ENCODE measurements at regions not wholly inside any gene's neighbourhood (a gene's known extent, or its start where the extent isn't known, plus 50 kb on each side); places are given as distances from the start of the nearest gene placed in this dataset.

- H3K4me1 ChIP-seq (ENCODE audit: control insufficient read depth, low read depth, low read length) = no peaks in the 10 kb centered on the region
- H4K5ac ChIP-seq (ENCODE audit: low read length) = no peak overlapping the region
- WGBS (ENCODE audit: extremely low coverage, insufficient coverage, low lambda C conversion rate) = no CpG with 5 or more reads among the region's 11 CpGs
- no peak overlapping the region for H3K27ac ChIP-seq (ENCODE audit: low read depth, low read length)
- no peaks in the 10 kb centered on the region for H3K79me1 ChIP-seq (ENCODE audit: low read length)
- no peak overlapping the region for H3K23ac ChIP-seq (ENCODE audit: low read length)
- no peak overlapping the region for H2BK120ac ChIP-seq (ENCODE audit: low read depth, low read length)
- H2AK5ac ChIP-seq (ENCODE audit: low read length) = no peak overlapping the region
- H3K4me3 ChIP-seq (ENCODE audit: low read length) = no peak overlapping the region
- H2BK5ac ChIP-seq (ENCODE audit: low read length) = no peak overlapping the region
- H3K4me2 ChIP-seq (ENCODE audit: low read length) = no peak overlapping the region
- H2BK15ac ChIP-seq (replicated peaks; ENCODE audit: low read depth) = no peak overlapping the region
- no peak for DNase-seq
- no peak overlapping the region for H3K4ac ChIP-seq (ENCODE audit: low read depth, low read length)
- no peaks in the 10 kb centered on the region for H3K36me3 ChIP-seq (ENCODE audit: control insufficient read depth, insufficient read depth, low read length)
- H3K9ac ChIP-seq (ENCODE audit: low read length) = no peak overlapping the region
- H3K56ac ChIP-seq (ENCODE audit: low read length) = no peak overlapping the region
- no peak overlapping the region for H3K18ac ChIP-seq (ENCODE audit: low read length)
- H3K79me2 ChIP-seq (ENCODE audit: control insufficient read depth, insufficient read depth, low read length) = no peaks in the 10 kb centered on the region
- no peak overlapping the region for H4K8ac ChIP-seq (ENCODE audit: low read depth, low read length)
- no peaks in the 10 kb centered on the region for H3K27me3 ChIP-seq (ENCODE audit: insufficient read depth, low read length, poor library complexity)
Measured at GRCh38 chr4:27759611-27760575, 899.3 kb downstream of the STIM2 start.

- Histone ChIP-seq H3K79me2 (ENCODE audit: control insufficient read depth, insufficient read depth, low read length) (no peaks in the 10 kb centered on the region), H3K4me3 (ENCODE audit: low read length) (no peak overlapping the region), H3K23ac (ENCODE audit: low read length) (no peak overlapping the region), H2BK15ac (replicated peaks; ENCODE audit: low read depth) (no peak overlapping the region), H3K4me1 (ENCODE audit: control insufficient read depth, low read depth, low read length) (no peaks in the 10 kb centered on the region), H3K18ac (ENCODE audit: low read length) (no peak overlapping the region), H3K56ac (ENCODE audit: low read length) (no peak overlapping the region), H3K79me1 (ENCODE audit: low read length) (no peaks in the 10 kb centered on the region), H3K9ac (ENCODE audit: low read length) (no peak overlapping the region), H3K4ac (ENCODE audit: low read depth, low read length) (no peak overlapping the region), H4K5ac (ENCODE audit: low read length) (no peak overlapping the region), H3K27ac (ENCODE audit: low read depth, low read length) (no peak overlapping the region), H3K27me3 (ENCODE audit: insufficient read depth, low read length, poor library complexity) (no peaks in the 10 kb centered on the region), H4K8ac (ENCODE audit: low read depth, low read length) (no peak overlapping the region), H3K4me2 (ENCODE audit: low read length) (no peak overlapping the region), H2BK5ac (ENCODE audit: low read length) (no peak overlapping the region), H2BK120ac (ENCODE audit: low read depth, low read length) (no peak overlapping the region), H3K36me3 (ENCODE audit: control insufficient read depth, insufficient read depth, low read length) (no peaks in the 10 kb centered on the region), H2AK5ac (ENCODE audit: low read length) (no peak overlapping the region)
- no CpG with 5 or more reads among the region's 5 CpGs for WGBS (ENCODE audit: extremely low coverage, insufficient coverage, low lambda C conversion rate)
- no peak for DNase-seq
Measured at GRCh38 chr4:27763830-27764525, 903.3 kb downstream of the STIM2 start.

- H3K9ac ChIP-seq (ENCODE audit: low read length) = no peak overlapping the region
- no peak overlapping the region for H2BK15ac ChIP-seq (replicated peaks; ENCODE audit: low read depth)
- no peak overlapping the region for H3K18ac ChIP-seq (ENCODE audit: low read length)
- no peak overlapping the region for H3K23ac ChIP-seq (ENCODE audit: low read length)
- H3K27me3 ChIP-seq (ENCODE audit: insufficient read depth, low read length, poor library complexity) = no peaks in the 10 kb centered on the region
- H2AK5ac ChIP-seq (ENCODE audit: low read length) = no peak overlapping the region
- no peak overlapping the region for H3K4me3 ChIP-seq (ENCODE audit: low read length)
- H3K56ac ChIP-seq (ENCODE audit: low read length) = no peak overlapping the region
- no peak overlapping the region for H4K8ac ChIP-seq (ENCODE audit: low read depth, low read length)
- H3K4me1 ChIP-seq (ENCODE audit: control insufficient read depth, low read depth, low read length) = no peaks in the 10 kb centered on the region
- no peak overlapping the region for H2BK120ac ChIP-seq (ENCODE audit: low read depth, low read length)
- no peaks in the 10 kb centered on the region for H3K79me1 ChIP-seq (ENCODE audit: low read length)
- H3K79me2 ChIP-seq (ENCODE audit: control insufficient read depth, insufficient read depth, low read length) = no peaks in the 10 kb centered on the region
- no peak overlapping the region for H3K4me2 ChIP-seq (ENCODE audit: low read length)
- H2BK5ac ChIP-seq (ENCODE audit: low read length) = no peak overlapping the region
- H3K27ac ChIP-seq (ENCODE audit: low read depth, low read length) = no peak overlapping the region
- no peak for DNase-seq
- no CpG with 5 or more reads among the region's 4 CpGs for WGBS (ENCODE audit: extremely low coverage, insufficient coverage, low lambda C conversion rate)
- H3K36me3 ChIP-seq (ENCODE audit: control insufficient read depth, insufficient read depth, low read length) = no peaks in the 10 kb centered on the region
- H3K4ac ChIP-seq (ENCODE audit: low read depth, low read length) = no peak overlapping the region
- H4K5ac ChIP-seq (ENCODE audit: low read length) = no peak overlapping the region
Measured at GRCh38 chr4:27764526-27764837, 903.8 kb downstream of the STIM2 start.

- H3K4ac ChIP-seq (ENCODE audit: low read depth, low read length) = no peak overlapping the region
- no peak overlapping the region for H3K4me2 ChIP-seq (ENCODE audit: low read length)
- H2AK5ac ChIP-seq (ENCODE audit: low read length) = no peak overlapping the region
- no peaks in the 10 kb centered on the region for H3K27me3 ChIP-seq (ENCODE audit: insufficient read depth, low read length, poor library complexity)
- no peak for DNase-seq
- H3K4me3 ChIP-seq (ENCODE audit: low read length) = no peak overlapping the region
- H4K8ac ChIP-seq (ENCODE audit: low read depth, low read length) = no peak overlapping the region
- H4K5ac ChIP-seq (ENCODE audit: low read length) = no peak overlapping the region
- no peak overlapping the region for H3K18ac ChIP-seq (ENCODE audit: low read length)
- no peak overlapping the region for H2BK5ac ChIP-seq (ENCODE audit: low read length)
- no peak overlapping the region for H3K9ac ChIP-seq (ENCODE audit: low read length)
- no peak overlapping the region for H3K23ac ChIP-seq (ENCODE audit: low read length)
- no peaks in the 10 kb centered on the region for H3K36me3 ChIP-seq (ENCODE audit: control insufficient read depth, insufficient read depth, low read length)
- H3K27ac ChIP-seq (ENCODE audit: low read depth, low read length) = no peak overlapping the region
- H2BK15ac ChIP-seq (replicated peaks; ENCODE audit: low read depth) = no peak overlapping the region
- no peaks in the 10 kb centered on the region for H3K4me1 ChIP-seq (ENCODE audit: control insufficient read depth, low read depth, low read length)
- H3K79me2 ChIP-seq (ENCODE audit: control insufficient read depth, insufficient read depth, low read length) = no peaks in the 10 kb centered on the region
- H2BK120ac ChIP-seq (ENCODE audit: low read depth, low read length) = no peak overlapping the region
- H3K79me1 ChIP-seq (ENCODE audit: low read length) = no peaks in the 10 kb centered on the region
- H3K56ac ChIP-seq (ENCODE audit: low read length) = no peak overlapping the region
- no CpG with 5 or more reads among the region's 7 CpGs for WGBS (ENCODE audit: extremely low coverage, insufficient coverage, low lambda C conversion rate)
Measured at GRCh38 chr4:27770895-27771294, 910.3 kb downstream of the STIM2 start.

- Histone ChIP-seq H2BK120ac (ENCODE audit: low read depth, low read length) (no peak overlapping the region), H3K18ac (ENCODE audit: low read length) (no peak overlapping the region), H3K4me2 (ENCODE audit: low read length) (no peak overlapping the region), H4K5ac (ENCODE audit: low read length) (no peak overlapping the region), H3K36me3 (ENCODE audit: control insufficient read depth, insufficient read depth, low read length) (no peaks in the 10 kb centered on the region), H3K4ac (ENCODE audit: low read depth, low read length) (no peak overlapping the region), H3K4me3 (ENCODE audit: low read length) (no peak overlapping the region), H2BK15ac (replicated peaks; ENCODE audit: low read depth) (no peak overlapping the region), H3K23ac (ENCODE audit: low read length) (no peak overlapping the region), H3K4me1 (ENCODE audit: control insufficient read depth, low read depth, low read length) (no peaks in the 10 kb centered on the region), H3K9ac (ENCODE audit: low read length) (no peak overlapping the region), H3K56ac (ENCODE audit: low read length) (no peak overlapping the region), H2BK5ac (ENCODE audit: low read length) (no peak overlapping the region), H2AK5ac (ENCODE audit: low read length) (no peak overlapping the region), H3K27me3 (ENCODE audit: insufficient read depth, low read length, poor library complexity) (no peaks in the 10 kb centered on the region), H3K79me2 (ENCODE audit: control insufficient read depth, insufficient read depth, low read length) (no peaks in the 10 kb centered on the region), H3K79me1 (ENCODE audit: low read length) (no peaks in the 10 kb centered on the region), H3K27ac (ENCODE audit: low read depth, low read length) (no peak overlapping the region), H4K8ac (ENCODE audit: low read depth, low read length) (no peak overlapping the region)
- no CpG with 5 or more reads among the region's 3 CpGs for WGBS (ENCODE audit: extremely low coverage, insufficient coverage, low lambda C conversion rate)
- peak; percentile 8 for DNase-seq
Measured at GRCh38 chr4:27775156-27775555, 914.5 kb downstream of the STIM2 start.

Data from mesendoderm (in vitro differentiated cells).